NCI-H748 treated with DMSO at 0.1 percent for 48 hours (cell line): ENCODE measurements at regions not wholly inside any gene's neighbourhood (a gene's known extent, or its start where the extent isn't known, plus 50 kb on each side); places are given as distances from the start of the nearest gene placed in this dataset.

ENCODE experiments used
- DNase-seq: peaks from one replicate; lab custom pipeline; 2025; lab: John Stamatoyannopoulos, UW

- DNase-seq = no peak
These were observed 433.7 kb upstream of the TPK1 start for GRCh38 chr7:145269418-145270161.

DNA sequence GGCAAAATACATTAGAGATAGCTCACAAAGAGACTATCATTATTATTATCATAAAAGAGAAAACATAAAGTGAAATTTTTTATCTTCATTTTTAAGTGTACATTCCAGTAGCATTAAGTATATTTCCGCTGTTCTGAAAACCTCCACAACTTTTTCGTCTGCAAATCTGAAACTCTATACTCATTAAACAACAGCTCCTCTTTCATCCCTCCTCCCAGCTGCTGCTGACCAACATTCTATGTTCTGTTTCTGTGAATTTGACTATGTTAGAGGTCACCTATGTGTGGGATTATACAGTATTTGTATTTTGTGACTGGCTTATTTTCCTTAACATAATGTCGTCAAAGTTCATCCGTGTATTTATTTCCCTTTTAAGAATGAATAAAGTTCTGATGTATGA is 429.3 kb upstream of the TPK1 start:
- DNase-seq = no peak

DNA sequence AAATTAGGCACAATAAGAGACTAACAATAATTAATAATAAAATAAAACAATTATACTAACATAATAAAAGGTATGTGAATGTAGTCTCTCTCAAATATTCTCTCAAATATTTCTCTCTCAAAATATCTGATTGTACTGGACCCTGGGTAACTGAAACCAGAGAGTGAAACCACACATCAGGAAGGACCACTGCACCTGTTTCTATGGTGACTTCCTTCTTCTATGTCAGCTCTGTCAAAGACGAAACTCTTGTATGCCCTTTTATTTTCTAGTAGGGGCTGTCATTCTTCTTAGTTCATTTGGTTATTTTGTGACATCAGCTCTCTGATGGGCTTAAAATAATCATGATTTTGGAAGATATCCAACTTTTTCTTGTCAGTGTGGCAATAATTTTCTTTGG is 428.0 kb upstream of the TPK1 start:
- no peak for DNase-seq

DNA sequence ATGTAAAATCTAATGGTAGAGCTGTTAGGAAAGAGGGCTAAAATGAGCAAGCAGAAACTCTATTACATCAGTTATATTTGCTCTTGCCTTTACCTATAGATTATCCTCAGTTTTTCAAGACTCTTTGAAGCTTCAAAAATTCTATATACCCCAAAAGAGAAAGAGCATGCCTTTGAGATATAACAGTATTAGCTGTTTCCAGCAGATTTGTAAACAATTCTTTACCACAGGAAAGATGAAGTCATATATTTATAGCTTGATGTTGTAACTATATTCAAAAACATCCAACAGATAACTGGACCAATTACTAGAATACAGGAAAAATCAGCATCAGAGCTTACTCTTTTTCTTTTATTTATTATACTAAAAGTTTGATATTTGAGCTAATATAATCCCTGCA is 416.2 kb upstream of the TPK1 start:
- DNase-seq = no peak

- DNase-seq = no peak
These were observed 388.9 kb upstream of the TPK1 start for GRCh38 chr7:145224775-145225174.

DNA sequence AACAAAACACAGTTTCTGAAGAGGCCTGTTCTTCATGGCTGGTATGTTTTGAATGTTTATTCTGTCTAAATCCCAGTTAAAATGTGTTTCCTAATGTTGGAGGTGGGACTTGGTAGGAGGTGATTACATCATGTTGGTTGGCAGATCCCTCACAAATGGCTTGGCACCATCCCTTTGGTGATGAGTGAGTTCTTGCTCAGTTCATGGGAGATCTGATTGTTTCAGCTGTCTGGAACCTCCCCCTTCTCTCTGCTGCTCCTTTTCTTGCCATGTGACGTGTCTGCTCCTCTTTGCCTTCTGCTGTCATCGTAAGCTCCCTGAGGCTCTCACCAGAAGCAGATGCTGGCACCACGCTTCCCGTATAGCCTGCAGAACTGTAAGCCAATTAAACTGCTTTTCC is 383.6 kb upstream of the TPK1 start:
- DNase-seq = no peak

GRCh38 chr7:145216866-145217265 is 381.0 kb upstream of the TPK1 start:
- no peak for DNase-seq

DNA sequence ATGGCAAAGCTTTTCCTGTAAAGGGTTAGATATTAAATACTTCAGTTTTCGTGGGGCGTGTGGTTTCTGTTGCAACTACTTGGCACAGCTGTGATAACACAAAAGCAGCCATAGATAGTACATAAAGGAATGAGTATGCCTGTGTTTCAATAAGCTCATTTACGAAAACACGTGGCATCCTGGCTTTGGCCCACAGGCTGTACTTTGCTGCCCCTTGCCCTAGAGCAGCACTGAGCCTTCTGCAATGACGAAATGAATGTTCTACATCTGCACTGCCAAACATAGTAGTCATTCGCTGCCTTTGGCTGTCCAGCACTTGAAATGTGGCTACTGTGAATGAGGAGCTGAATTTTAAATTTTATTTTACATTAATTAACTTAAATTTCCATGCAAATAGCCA is 376.2 kb upstream of the TPK1 start:
- DNase-seq = no peak

DNA sequence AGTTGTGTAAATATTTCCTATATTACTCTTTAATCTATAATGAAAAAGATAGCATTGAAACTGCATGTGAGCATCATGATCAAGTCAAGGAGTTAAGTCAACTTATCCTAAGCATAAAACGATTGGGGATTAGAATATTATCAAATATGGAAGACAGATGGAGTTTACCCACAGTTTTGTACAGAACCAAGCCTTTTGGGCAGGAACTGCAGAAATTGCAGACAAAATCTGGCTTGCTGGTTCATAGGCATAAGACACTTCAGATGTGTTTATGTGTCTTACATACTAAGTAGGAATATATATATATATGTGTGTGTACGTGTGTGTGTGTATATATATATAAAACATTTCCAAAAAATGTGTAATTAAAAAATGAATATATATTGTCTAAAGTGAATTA is 375.4 kb upstream of the TPK1 start:
- no peak for DNase-seq

- DNase-seq = no peak
These were observed 358.1 kb upstream of the TPK1 start for GRCh38 chr7:145193951-145194350.

GRCh38 chr7:145184956-145185355 is 349.1 kb upstream of the TPK1 start:
- DNase-seq = no peak

- no peak for DNase-seq
These were observed 347.2 kb upstream of the TPK1 start for GRCh38 chr7:145183069-145183468.

DNA sequence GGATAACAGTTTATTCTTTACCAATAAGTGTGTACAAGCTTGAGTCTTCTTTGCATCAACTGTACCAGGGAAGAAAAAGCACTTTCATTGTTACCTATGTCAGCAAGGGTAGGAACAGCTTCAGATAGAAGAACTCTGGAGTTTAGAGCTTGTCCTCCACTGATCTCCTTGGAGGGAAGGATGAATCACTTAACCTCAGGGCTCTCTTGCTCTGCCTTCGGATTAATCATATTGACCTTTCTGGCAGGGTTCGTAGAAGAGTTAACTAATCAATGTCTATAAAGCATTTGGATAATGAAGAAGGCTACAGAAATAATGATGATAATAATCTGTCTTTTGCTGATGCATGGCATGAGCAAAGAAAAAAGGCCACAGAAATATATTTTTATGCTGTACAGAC is 339.5 kb upstream of the TPK1 start:
- no peak for DNase-seq

- DNase-seq = peak; percentile 34
These were observed 334.1 kb upstream of the TPK1 start for GRCh38 chr7:145169908-145170307.

- no peak for DNase-seq
These were observed 333.0 kb upstream of the TPK1 start for GRCh38 chr7:145168879-145169278.

GRCh38 chr7:145168427-145168826 is 332.6 kb upstream of the TPK1 start:
- DNase-seq = no peak

DNA sequence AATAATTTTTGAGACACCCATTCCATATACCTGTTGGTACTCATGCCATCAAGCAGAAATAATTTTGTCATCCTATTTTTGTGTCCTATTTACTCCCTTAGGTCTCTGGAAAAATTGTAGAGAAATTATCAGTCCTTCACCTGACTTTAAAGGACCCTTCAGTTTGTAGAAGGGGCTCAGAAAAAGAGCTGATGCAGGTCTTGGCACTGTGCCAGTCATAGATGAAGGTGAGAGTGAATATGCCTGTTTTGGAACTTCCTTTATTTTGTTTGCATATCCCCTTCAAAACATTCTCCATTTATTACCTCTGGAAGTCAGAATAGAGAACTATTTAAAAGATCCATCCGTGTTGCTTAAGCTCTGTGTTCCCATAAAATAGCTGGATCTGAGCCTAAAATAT is 321.0 kb upstream of the TPK1 start:
- DNase-seq = peak; percentile 5

DNA sequence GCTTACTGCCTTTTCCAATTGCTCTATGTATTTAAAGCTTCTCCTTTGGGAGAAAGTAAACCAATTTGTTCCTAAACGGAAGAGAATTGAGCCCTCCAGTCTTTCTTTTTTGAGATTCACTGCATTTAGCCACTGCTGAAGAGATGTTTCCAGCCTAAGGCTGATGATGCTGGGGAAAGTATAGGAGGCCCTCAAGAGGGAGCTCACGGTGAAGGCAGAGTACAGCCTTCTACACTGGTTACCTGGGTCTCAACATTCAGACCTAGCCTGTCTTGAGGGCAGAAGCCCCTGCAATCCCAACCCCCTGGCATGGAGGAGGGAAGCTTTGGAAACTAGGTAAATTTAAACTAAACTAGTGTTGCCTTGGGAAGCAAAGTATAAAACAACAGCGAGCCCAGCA is 316.7 kb upstream of the TPK1 start:
- DNase-seq = no peak

GRCh38 chr7:145151676-145152075 is 315.8 kb upstream of the TPK1 start:
- no peak for DNase-seq

- DNase-seq = no peak
These were observed 312.0 kb upstream of the TPK1 start for GRCh38 chr7:145147865-145148264.

DNA sequence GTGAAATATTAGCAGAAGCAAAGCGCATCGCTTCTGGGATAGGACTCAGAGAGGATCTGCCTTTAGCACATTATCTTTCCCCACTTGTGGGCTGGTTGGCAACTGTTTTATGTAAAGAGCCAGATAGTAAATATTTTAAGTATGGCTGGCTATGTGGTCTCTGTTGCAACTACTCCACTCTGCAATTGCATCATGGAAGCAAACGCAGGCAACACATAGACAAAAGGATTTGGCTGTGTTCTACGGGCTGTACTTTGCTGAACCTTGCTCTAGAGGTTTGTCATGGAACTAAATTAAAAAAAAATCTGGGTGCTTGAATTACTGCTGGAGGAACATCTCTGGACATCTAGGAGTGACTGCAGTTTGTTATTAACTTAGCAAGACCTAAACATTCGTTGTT is 307.8 kb upstream of the TPK1 start:
- DNase-seq = no peak

DNA sequence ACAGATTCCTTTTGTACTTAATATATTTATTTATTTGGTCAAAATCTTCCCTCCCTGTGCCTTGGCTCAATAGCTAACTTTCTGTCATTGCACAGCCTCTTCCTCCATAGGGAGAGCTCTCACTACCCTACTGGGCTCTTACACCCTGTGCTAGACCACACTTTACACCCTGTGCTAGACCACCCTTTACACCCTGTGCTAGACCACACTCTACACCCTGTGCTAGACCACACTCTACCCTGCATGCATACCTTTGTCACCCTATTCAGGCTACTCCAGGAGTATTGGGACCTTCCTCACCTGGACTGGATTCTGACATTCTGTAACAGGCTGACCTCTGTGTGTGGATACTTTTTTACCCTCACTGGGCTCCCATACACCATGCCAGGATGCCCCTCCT is 298.5 kb upstream of the TPK1 start:
- DNase-seq = no peak

DNA sequence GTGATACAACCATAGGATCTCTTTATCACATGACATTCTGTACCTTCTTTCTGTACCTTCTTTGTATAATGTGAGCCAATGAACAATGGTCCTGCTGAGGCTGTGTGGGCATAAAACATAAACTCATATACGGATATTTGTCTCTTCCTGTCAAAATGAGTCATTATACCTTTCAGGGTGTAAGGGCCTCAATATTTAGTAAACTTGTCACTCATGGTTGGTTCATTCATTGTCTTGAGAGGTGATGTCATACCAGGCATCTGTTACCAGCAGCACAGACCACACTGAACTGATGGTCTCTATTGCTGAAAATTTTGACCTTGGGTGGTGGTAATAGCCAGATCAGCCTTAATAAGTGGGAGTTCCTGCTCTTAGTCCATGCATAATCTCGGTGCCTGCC is 287.6 kb upstream of the TPK1 start:
- no peak for DNase-seq

DNA sequence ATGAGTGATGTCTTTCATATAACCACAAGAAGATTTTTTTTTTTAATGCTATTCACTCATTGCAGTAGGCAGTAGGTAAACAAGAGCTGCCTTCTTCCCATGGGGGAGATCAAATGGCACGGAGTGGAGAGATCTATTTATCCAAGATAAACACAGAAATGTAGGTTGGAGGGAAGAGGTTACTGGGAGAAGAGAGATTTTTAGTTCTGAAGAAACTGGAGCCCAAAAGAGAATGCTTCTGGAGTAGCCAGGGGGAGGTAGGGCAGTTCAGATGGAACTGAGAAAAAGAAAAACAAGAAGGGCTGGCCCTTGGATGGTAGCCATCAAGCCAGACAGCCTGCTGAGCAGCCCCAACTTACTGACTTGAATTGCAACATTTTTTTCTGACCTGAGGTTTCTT is 270.1 kb upstream of the TPK1 start:
- DNase-seq = peak; percentile 63

DNA sequence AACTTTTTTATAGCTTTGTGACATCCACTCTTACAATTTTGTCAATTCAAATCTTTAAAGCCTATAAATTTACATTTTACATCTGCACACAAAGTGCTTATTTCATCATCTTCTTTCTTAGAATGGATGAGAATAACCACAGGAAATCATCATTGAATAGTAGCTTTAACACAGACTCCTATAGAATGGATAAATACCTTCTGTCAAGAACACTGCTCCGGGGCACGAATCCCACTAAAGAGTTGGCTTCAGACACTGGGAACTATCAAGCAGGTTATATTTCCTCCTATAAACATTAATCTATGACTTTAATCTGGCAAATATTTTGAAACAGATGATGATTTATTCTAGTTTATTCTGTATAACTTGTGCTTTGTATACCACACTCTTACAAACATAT is 269.7 kb upstream of the TPK1 start:
- peak; percentile 62 for DNase-seq
